SU-DHL-6 (cell line): ENCODE measurements at regions not wholly inside any gene's neighbourhood (a gene's known extent, or its start where the extent isn't known, plus 50 kb on each side); places are given as distances from the start of the nearest gene placed in this dataset.

Experiments used
- CTCF ChIP-seq: fragments of 200-600 bp; sonication (generic); IDR thresholded peaks from one replicate; pipeline ENCODE4 v1.5.1; 2017; ENCODE audit warnings: antibody characterized with exemption, mild to moderate bottlenecking, low read length, moderate library complexity; ENCODE audit not compliant: insufficient read depth, poor library complexity, severe bottlenecking
- EZH2phosphoT487 ChIP-seq: fragments of 200-600 bp; sonication (generic), shearing (Covaris generic); conservative IDR thresholded peaks from 2 replicates; pipeline ENCODE4 v1.6.1; 2018; ENCODE audit warnings: mild to moderate bottlenecking, antibody characterized with exemption, low read length, moderate library complexity, mixed read lengths

DNA sequence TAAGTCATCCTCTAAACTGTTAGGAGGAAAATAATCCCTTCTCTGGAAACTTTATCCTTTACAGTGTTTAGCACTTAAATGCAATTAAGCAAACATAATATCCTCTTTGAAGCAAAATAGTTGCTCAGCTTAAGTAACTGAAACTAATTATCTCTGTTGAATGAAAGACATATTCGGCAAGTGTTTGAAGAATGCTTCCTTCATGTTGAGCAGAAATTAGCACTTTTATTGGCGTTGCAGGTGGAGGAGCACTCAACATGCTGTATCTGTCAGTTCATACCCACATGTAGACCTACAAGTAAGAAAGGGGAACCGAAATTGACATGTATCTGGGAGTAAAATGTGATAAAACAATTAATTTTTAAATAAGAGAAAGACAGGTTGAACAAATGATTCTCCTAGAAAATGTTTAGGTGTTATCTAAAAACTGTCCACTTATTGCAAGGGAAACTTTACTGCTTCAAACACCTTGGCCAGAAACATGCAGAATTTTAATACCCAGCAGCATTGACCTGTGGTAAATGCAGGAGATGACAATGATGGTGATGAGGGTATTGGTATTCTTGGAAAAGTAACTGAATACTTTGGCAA, 987.0 kb upstream of the MAP3K7 start:
- TF ChIP-seq CTCF = no peak
- no peak for TF ChIP-seq EZH2phosphoT487
